Hematopoietic multipotent progenitor cell treated with erythropoietin and hydrocortisone succinate and interleukin-3 and kit ligand, for 6 days (in vitro differentiated cells): ENCODE measurements at regions not wholly inside any gene's neighbourhood (a gene's known extent, or its start where the extent isn't known, plus 50 kb on each side); places are given as distances from the start of the nearest gene placed in this dataset.
A peak's percentile ranks its signal among the peaks of the same experiment; 100 is the strongest.
"Not testable (repeated sequence)": the region's sequence is repeated elsewhere in the genome, so short reads cannot be mapped to it uniquely, and the experiment has no call there.

Source experiments
- DNase-seq: peaks from one replicate; pipeline ENCODE4 v3.0.0-alpha.2; 2015

- DNase-seq = no peak
These were observed 1526.0 kb downstream of the MAT2B start for GRCh38 chr5:165031371-165031770.

- DNase-seq = no peak
These were observed 1530.1 kb downstream of the MAT2B start for GRCh38 chr5:165035520-165035919.

- no peak for DNase-seq
These were observed 1534.3 kb downstream of the MAT2B start for GRCh38 chr5:165039748-165040147.

- DNase-seq = not testable (repeated sequence)
These were observed 1540.5 kb downstream of the MAT2B start for GRCh38 chr5:165045941-165046340.

- DNase-seq = peak; percentile 33
These were observed 1550.1 kb downstream of the MAT2B start for GRCh38 chr5:165055476-165055875.

GRCh38 chr5:165057145-165057544, 1551.7 kb downstream of the MAT2B start:
- DNase-seq = no peak

- no peak for DNase-seq
These were observed 1561.4 kb downstream of the MAT2B start for GRCh38 chr5:165066751-165067385.

- peak; percentile 9 for DNase-seq
These were observed 1571.3 kb downstream of the MAT2B start for GRCh38 chr5:165076686-165077085.

- DNase-seq = no peak
These were observed 1574.0 kb downstream of the MAT2B start for GRCh38 chr5:165079389-165079788.

GRCh38 chr5:165083394-165083793, 1578.0 kb downstream of the MAT2B start:
- no peak for DNase-seq

- DNase-seq = no peak
These were observed 1581.0 kb downstream of the MAT2B start for GRCh38 chr5:165086465-165086864.

- no peak for DNase-seq
These were observed 1589.4 kb downstream of the MAT2B start for GRCh38 chr5:165094782-165095181.

GRCh38 chr5:165101709-165102108, 1596.3 kb downstream of the MAT2B start:
- DNase-seq = no peak

GRCh38 chr5:165104611-165105010, 1599.2 kb downstream of the MAT2B start:
- DNase-seq = no peak

GRCh38 chr5:165108809-165109208, 1603.4 kb downstream of the MAT2B start:
- no peak for DNase-seq

GRCh38 chr5:165119175-165119574, 1613.8 kb downstream of the MAT2B start:
- peak; percentile 32 for DNase-seq

- DNase-seq = no peak
These were observed 1621.2 kb downstream of the MAT2B start for GRCh38 chr5:165126598-165126997.

- no peak for DNase-seq
These were observed 1622.5 kb downstream of the MAT2B start for GRCh38 chr5:165127941-165128340.

GRCh38 chr5:165130656-165131055, 1625.2 kb downstream of the MAT2B start:
- DNase-seq = no peak

GRCh38 chr5:165134155-165134554, 1628.7 kb downstream of the MAT2B start:
- no peak for DNase-seq

GRCh38 chr5:165135565-165135964, 1630.1 kb downstream of the MAT2B start:
- no peak for DNase-seq

GRCh38 chr5:165137701-165138100, 1632.3 kb downstream of the MAT2B start:
- no peak for DNase-seq

GRCh38 chr5:165138236-165138635, 1632.8 kb downstream of the MAT2B start:
- no peak for DNase-seq

- no peak for DNase-seq
These were observed 1633.8 kb downstream of the MAT2B start for GRCh38 chr5:165139262-165139661.

GRCh38 chr5:165139721-165140120, 1634.3 kb downstream of the MAT2B start:
- peak; percentile 71 for DNase-seq
